H9 (cell line): ENCODE measurements at regions not wholly inside any gene's neighbourhood (a gene's known extent, or its start where the extent isn't known, plus 50 kb on each side); places are given as distances from the start of the nearest gene placed in this dataset.

ENCODE experiments used
- DNase-seq: peaks from one replicate; pipeline ENCODE4 v3.0.0-alpha.2; 2017
- H2AFZ ChIP-seq: one replicate; pipeline ENCODE4 v1.6.1; 2013; ENCODE audit warnings: mild to moderate bottlenecking, low read length, control low read depth, moderate library complexity
- H2AK5ac ChIP-seq: 2 replicates; pipeline ENCODE4 v1.6.1; 2013; ENCODE audit warnings: low read length, control low read depth, mixed read lengths; ENCODE audit not compliant: insufficient read length
- H2BK120ac ChIP-seq: one replicate; pipeline ENCODE4 v1.6.1; 2013; ENCODE audit warnings: low read depth, mild to moderate bottlenecking, low read length, control low read depth, inconsistent platforms; ENCODE audit not compliant: poor library complexity, severe bottlenecking
- H2BK12ac ChIP-seq: 2 replicates; pipeline ENCODE4 v1.6.1; 2013; ENCODE audit warnings: low read length, control low read depth, mixed read lengths, low read depth; ENCODE audit not compliant: insufficient read length
- H2BK15ac ChIP-seq: 2 replicates; pipeline ENCODE4 v1.6.1; 2013; ENCODE audit warnings: low read depth, low read length, control low read depth
- H2BK20ac ChIP-seq: one replicate; pipeline ENCODE4 v1.6.1; 2013; ENCODE audit warnings: low read depth, mild to moderate bottlenecking, low read length, control low read depth, inconsistent platforms; ENCODE audit not compliant: poor library complexity, severe bottlenecking
- H2BK5ac ChIP-seq: 2 replicates; pipeline ENCODE4 v1.6.1; 2013; ENCODE audit warnings: low read length, control low read depth, mixed read lengths; ENCODE audit not compliant: insufficient read length
- H3K14ac ChIP-seq: 2 replicates; pipeline ENCODE4 v1.6.1; 2013; ENCODE audit warnings: low read length, control low read depth; ENCODE audit not compliant: insufficient read depth
- H3K18ac ChIP-seq: 2 replicates; pipeline ENCODE4 v1.6.1; 2013; ENCODE audit warnings: low read depth, mild to moderate bottlenecking, mixed read lengths, low read length, control low read depth; ENCODE audit not compliant: insufficient read length
- H3K23ac ChIP-seq: 2 replicates; pipeline ENCODE4 v1.6.1; 2013; ENCODE audit warnings: low read length, control low read depth, mixed read lengths, low read depth; ENCODE audit not compliant: insufficient read length
- H3K23me2 ChIP-seq: 2 replicates; pipeline ENCODE4 v1.6.1; 2013; ENCODE audit warnings: low read depth, mild to moderate bottlenecking, mixed read lengths, low read length, control low read depth; ENCODE audit not compliant: insufficient read length, poor library complexity, severe bottlenecking
- H3K27ac ChIP-seq: 2 replicates; pipeline ENCODE4 v1.5.1; 2013; ENCODE audit warnings: low read length, control low read depth, mixed read lengths, low read depth; ENCODE audit not compliant: insufficient read length
- H3K27me3 ChIP-seq: 2 replicates; pipeline ENCODE4 v1.6.1; 2013; ENCODE audit warnings: low read length, control low read depth, inconsistent platforms; ENCODE audit not compliant: insufficient read depth
- H3K4ac ChIP-seq: 2 replicates; pipeline ENCODE4 v1.6.1; 2013; ENCODE audit warnings: low read depth, mild to moderate bottlenecking, control low read depth, inconsistent platforms, low read length, moderate library complexity
- H3K4me1 ChIP-seq: 2 replicates; pipeline ENCODE4 v1.6.1; 2013; ENCODE audit warnings: low read length, control low read depth, inconsistent platforms; ENCODE audit not compliant: insufficient read depth
- H3K4me2 ChIP-seq: 2 replicates; pipeline ENCODE4 v1.6.1; 2013; ENCODE audit warnings: low read length, control low read depth, mixed read lengths; ENCODE audit not compliant: insufficient read length, insufficient read depth
- H3K56ac ChIP-seq: 2 replicates; pipeline ENCODE4 v1.6.1; 2013; ENCODE audit warnings: low read depth, mild to moderate bottlenecking, mixed read lengths, low read length, control low read depth; ENCODE audit not compliant: insufficient read length
- H3K79me1 ChIP-seq: 2 replicates; pipeline ENCODE4 v1.6.1; 2013; ENCODE audit warnings: low read depth, mild to moderate bottlenecking, moderate library complexity, low read length, control low read depth, inconsistent platforms; ENCODE audit not compliant: insufficient read depth, poor library complexity, severe bottlenecking
- H3K79me2 ChIP-seq: 2 replicates; pipeline ENCODE4 v1.6.1; 2013; ENCODE audit warnings: low read length, control low read depth, inconsistent platforms; ENCODE audit not compliant: insufficient read depth
- H3K9ac ChIP-seq: 2 replicates; pipeline ENCODE4 v1.6.1; 2013; ENCODE audit warnings: low read length, control low read depth, mixed read lengths; ENCODE audit not compliant: insufficient read length; ENCODE audit errors: extremely low read depth
- H3K9me3 ChIP-seq: one replicate; pipeline ENCODE4 v1.6.1; 2013; ENCODE audit warnings: low read depth, low read length, inconsistent platforms; ENCODE audit not compliant: control insufficient read depth
- H3T11ph ChIP-seq: one replicate; pipeline ENCODE4 v1.6.1; 2013; ENCODE audit warnings: mild to moderate bottlenecking, low read length, control low read depth, inconsistent platforms
- H4K20me1 ChIP-seq: one replicate; pipeline ENCODE4 v1.6.1; 2013; ENCODE audit not compliant: control insufficient read depth, insufficient read length, insufficient read depth
- H4K5ac ChIP-seq: 2 replicates; pipeline ENCODE4 v1.6.1; 2013; ENCODE audit warnings: low read depth, mild to moderate bottlenecking, mixed read lengths, low read length, control low read depth; ENCODE audit not compliant: insufficient read length
- H4K8ac ChIP-seq: replicated peaks from 2 replicates; pipeline ENCODE4 v1.6.1; 2013; ENCODE audit warnings: low read length, control low read depth, mixed read lengths, low read depth; ENCODE audit not compliant: insufficient read length
- H4K91ac ChIP-seq: 2 replicates; pipeline ENCODE4 v1.6.1; 2013; ENCODE audit warnings: low read depth, mild to moderate bottlenecking, moderate library complexity, mixed read lengths, low read length, control low read depth; ENCODE audit not compliant: insufficient read length
- H3K27ac Mint-ChIP-seq, 3 experiments: 2 replicates in 2 of 3; 3 replicates in 1 of 3; pipeline ENCODE4 v1.8.0; 2020 to 2021; ENCODE audit warnings: mixed read lengths in 3 of 3, mild to moderate bottlenecking in 1 of 3, moderate library complexity in 1 of 3
- H3K27me3 Mint-ChIP-seq: 2 replicates; pipeline ENCODE4 v1.8.0; 2021; ENCODE audit warnings: low read depth, mild to moderate bottlenecking, moderate library complexity, mixed read lengths
- H3K36me3 Mint-ChIP-seq, 3 experiments: 2 replicates in 2 of 3; 3 replicates in 1 of 3; pipeline ENCODE4 v1.8.0; 2020 to 2021; ENCODE audit warnings: low read depth in 3 of 3, mixed read lengths in 3 of 3; ENCODE audit not compliant: insufficient read depth in 1 of 3
- H3K4me1 Mint-ChIP-seq, 2 experiments: 2 replicates each; pipeline ENCODE4 v1.8.0; 2020; ENCODE audit warnings: mixed read lengths in 2 of 2
- H3K4me3 Mint-ChIP-seq, 2 experiments: 2 replicates in 1 of 2; 3 replicates in 1 of 2; pipeline ENCODE4 v1.8.0; 2020 to 2021; ENCODE audit warnings: mild to moderate bottlenecking in 2 of 2, mixed read lengths in 2 of 2, moderate library complexity in 1 of 2
- H3K9me3 Mint-ChIP-seq, 2 experiments: 2 replicates in 1 of 2; 3 replicates in 1 of 2; pipeline ENCODE4 v1.8.0; 2020; ENCODE audit warnings: mild to moderate bottlenecking in 2 of 2, mixed read lengths in 2 of 2, moderate library complexity in 1 of 2
- WGBS: extraction: QIAGEN DNeasy Blood & Tissue Kit; methylation state at CpG from one replicate; pipeline ENCODE4 v1.1.7; 2013; ENCODE audit warnings: missing lambda C conversion rate, low lambda C conversion rate, mixed read lengths; ENCODE audit not compliant: insufficient read length; ENCODE audit errors: extremely low coverage; 5-methylcytosine and 5-hydroxymethylcytosine counted together
- TF ChIP-seq, protein P1 (sequence below): fragments of 200-600 bp; sonication (generic); conservative IDR thresholded peaks from 3 replicates; pipeline ENCODE4 v1.8.0; 2021; ENCODE audit warnings: antibody characterized with exemption, mild to moderate bottlenecking

DNA sequence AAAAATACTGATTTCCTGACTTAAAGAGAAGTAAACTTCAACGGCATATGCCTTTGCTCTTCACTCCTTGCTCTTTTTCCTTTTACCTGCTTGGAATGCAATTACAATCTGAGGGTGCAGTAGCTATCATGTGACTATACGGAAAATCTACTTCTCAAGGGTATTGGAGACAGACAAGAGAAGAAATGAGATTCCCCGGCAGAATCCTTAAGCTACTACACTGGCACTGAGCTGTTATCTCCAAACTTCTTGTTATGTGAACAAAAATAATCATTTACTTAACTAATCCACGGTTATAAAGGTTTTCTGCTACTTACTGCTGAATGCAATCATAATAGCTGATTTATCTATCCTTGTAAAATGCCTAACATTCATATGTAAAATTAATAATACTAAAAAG lies 118.0 kb upstream of the IFNG-AS1 start:
- Histone ChIP-seq H4K8ac (no peak overlapping the region), H3K9me3 (no peaks in the 10 kb centered on the region), H2BK20ac (no peak overlapping the region), H4K5ac (no peak overlapping the region), H4K20me1 (no peaks in the 10 kb centered on the region), H3K56ac (no peak overlapping the region), H2AFZ (no peak overlapping the region), H3K4ac (no peak overlapping the region), H3K18ac (no peak overlapping the region), H3K4me1 (no peaks in the 10 kb centered on the region; the same call in 1 of the 2 replicates), H3K4me2 (no peak overlapping the region), H3K27ac (no peak overlapping the region), H2BK5ac (no peak overlapping the region), H2AK5ac (no peak overlapping the region), H2BK120ac (no peak overlapping the region), H3K23ac (no peak overlapping the region), H3K27me3 (no peaks in the 10 kb centered on the region), H3K79me1 (no peaks in the 10 kb centered on the region), H2BK12ac (no peak overlapping the region), H3T11ph (no peak overlapping the region), H3K14ac (no peak overlapping the region), H2BK15ac (no peak overlapping the region), H3K79me2 (no peaks in the 10 kb centered on the region), H3K9ac (no peak overlapping the region), H3K23me2 (no peaks in the 10 kb centered on the region), H4K91ac (no peak overlapping the region)
- no peak for DNase-seq
- Mint-ChIP-seq H3K36me3 (peaks cover 2 to 15% (median 3%) of the 10 kb centered on the region in 3 experiments; a peak in 4 of 7 replicates), H3K9me3 (peaks cover 6 to 10% of the 10 kb centered on the region in 2 experiments), H3K27me3 (no peaks in the 10 kb centered on the region), H3K4me3 (no peak overlapping the region), H3K27ac (no peak overlapping the region), H3K4me1 (peaks cover 14 to 15% of the 10 kb centered on the region in 2 experiments)
- WGBS, result no CpG with 5 or more reads among the region's 4 CpGs
- TF ChIP-seq, protein P1, sequence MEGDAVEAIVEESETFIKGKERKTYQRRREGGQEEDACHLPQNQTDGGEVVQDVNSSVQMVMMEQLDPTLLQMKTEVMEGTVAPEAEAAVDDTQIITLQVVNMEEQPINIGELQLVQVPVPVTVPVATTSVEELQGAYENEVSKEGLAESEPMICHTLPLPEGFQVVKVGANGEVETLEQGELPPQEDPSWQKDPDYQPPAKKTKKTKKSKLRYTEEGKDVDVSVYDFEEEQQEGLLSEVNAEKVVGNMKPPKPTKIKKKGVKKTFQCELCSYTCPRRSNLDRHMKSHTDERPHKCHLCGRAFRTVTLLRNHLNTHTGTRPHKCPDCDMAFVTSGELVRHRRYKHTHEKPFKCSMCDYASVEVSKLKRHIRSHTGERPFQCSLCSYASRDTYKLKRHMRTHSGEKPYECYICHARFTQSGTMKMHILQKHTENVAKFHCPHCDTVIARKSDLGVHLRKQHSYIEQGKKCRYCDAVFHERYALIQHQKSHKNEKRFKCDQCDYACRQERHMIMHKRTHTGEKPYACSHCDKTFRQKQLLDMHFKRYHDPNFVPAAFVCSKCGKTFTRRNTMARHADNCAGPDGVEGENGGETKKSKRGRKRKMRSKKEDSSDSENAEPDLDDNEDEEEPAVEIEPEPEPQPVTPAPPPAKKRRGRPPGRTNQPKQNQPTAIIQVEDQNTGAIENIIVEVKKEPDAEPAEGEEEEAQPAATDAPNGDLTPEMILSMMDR, result no peak
